AG09319 (cell line): ENCODE measurements at regions not wholly inside any gene's neighbourhood (a gene's known extent, or its start where the extent isn't known, plus 50 kb on each side); places are given as distances from the start of the nearest gene placed in this dataset.

Experiments
- DNase-seq: peaks from one replicate; pipeline ENCODE4 v3.0.0-alpha.2; 2010; ENCODE audit warnings: low read depth; ENCODE audit errors: extremely low read depth
- TF ChIP-seq, protein P1 (sequence below): IDR thresholded peaks from 2 replicates; pipeline ENCODE4 v1.5.1; 2011; ENCODE audit warnings: low read depth, mild to moderate bottlenecking, inconsistent platforms, low read length, moderate library complexity

GRCh38 chr14:84555493-84555892, 974.5 kb upstream of the FLRT2 start:
- no peak for DNase-seq
- TF ChIP-seq, protein P1, sequence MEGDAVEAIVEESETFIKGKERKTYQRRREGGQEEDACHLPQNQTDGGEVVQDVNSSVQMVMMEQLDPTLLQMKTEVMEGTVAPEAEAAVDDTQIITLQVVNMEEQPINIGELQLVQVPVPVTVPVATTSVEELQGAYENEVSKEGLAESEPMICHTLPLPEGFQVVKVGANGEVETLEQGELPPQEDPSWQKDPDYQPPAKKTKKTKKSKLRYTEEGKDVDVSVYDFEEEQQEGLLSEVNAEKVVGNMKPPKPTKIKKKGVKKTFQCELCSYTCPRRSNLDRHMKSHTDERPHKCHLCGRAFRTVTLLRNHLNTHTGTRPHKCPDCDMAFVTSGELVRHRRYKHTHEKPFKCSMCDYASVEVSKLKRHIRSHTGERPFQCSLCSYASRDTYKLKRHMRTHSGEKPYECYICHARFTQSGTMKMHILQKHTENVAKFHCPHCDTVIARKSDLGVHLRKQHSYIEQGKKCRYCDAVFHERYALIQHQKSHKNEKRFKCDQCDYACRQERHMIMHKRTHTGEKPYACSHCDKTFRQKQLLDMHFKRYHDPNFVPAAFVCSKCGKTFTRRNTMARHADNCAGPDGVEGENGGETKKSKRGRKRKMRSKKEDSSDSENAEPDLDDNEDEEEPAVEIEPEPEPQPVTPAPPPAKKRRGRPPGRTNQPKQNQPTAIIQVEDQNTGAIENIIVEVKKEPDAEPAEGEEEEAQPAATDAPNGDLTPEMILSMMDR = no peak

DNA sequence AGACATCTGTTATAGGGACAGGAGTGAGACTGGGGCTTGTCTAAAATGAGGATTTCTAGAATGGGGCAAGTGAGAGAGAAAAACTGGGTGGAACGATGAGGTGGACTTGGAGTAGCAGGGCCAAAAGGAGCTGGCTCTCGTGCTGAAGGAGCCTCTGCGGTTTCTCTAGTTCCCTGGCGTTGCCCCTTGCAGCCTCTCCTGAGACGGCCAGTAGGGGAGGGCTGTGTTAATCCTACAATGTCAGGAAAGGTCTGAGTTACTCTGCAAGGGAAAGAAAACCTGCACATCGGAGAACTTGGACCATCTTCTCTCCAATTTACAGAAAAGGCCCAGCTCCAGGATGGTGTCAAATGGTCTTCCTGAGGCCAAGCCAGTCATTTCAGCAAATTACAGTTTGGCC, 963.8 kb upstream of the FLRT2 start:
- TF ChIP-seq, protein P1 = no peak
- no peak for DNase-seq

DNA sequence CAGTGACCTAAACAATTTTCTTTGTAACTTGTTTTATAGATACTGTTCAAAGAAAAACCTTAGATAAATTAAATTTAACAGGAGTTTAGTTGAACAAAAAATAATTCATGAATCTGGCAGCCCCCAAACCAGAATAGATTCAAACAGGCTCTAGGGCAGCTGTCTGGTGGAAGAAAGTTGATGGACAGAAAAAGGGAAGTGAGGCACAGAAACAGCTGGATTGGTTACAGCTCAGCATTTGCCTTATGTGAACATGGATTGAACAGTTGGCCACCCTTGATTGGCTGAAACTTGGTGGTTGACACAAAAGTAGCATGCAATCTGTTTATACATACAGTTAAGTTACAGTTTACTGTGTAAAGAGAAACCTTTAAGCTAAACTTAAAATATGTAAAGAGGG, 954.3 kb upstream of the FLRT2 start:
- DNase-seq = no peak
- TF ChIP-seq, protein P1 = no peak

DNA sequence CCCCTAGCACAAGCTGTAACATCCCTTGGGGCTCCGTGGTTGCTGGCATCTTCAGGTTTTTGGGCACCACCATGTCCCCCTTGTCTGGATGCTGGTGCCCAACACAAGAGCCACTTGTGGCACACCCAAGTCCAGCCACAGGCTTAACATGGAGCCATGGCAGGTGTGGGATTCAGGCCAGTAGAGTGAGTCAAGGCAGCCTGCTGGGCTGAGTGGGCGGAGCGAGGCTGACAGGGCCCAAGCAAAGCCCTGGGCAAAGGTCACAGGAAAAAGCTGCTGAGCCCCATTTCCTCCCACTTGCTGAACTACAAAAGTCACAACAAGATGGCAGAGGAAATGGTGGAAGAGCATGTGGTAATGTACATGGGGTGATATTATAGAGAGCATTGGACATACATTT, 950.7 kb upstream of the FLRT2 start:
- TF ChIP-seq, protein P1 = no peak
- no peak for DNase-seq

DNA sequence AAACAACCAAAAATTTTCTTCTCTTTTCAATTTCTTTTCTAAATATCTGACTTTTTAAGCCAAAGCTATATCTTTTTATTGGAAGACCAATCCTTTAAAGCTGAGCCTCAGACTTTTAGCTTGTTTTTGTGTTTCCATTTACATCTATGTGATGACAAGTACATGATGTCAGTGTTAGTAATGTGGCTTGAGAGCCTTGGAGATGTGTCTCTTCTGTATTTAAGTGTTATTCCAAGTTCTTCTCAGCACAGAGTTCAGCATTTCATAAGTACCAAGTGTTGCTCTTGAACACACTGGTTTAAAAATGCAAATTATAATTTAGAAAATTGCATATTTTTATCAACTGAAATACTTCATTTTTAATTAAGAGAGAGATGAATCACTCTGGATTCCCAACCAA, 948.9 kb upstream of the FLRT2 start:
- TF ChIP-seq, protein P1 = no peak
- DNase-seq = no peak

- TF ChIP-seq, protein P1 = no peak
These were observed 945.4 kb upstream of the FLRT2 start for GRCh38 chr14:84584511-84584910.

DNA sequence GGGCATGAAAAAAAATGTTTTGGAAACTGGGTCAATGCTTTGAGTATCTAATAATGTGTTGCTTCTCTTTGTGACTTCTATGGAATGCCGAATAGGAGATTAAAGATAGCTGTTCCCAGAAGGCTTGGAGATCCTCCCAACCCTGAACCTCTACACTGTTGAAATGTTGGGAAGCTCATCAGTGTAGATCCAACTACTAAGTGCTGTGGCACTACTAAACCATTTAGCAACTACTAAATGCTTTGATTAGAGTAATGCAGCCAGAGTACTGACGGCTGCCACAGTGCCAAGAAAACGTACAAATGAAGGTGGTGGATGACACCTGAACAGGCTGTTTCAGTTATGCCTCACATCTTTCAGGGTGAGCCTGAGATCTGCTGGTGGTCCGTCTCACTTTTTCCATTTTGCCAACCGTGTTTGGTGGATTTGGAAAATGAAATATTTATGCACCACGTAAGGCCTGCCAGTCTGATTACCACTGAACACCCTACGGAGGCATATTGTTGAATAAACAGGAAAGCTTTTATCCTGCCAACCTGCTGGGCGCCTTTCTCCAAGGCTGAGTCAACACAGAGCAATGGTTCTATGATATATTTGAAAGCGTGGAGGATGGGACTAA, 938.0 kb upstream of the FLRT2 start:
- DNase-seq = no peak
- TF ChIP-seq, protein P1 = no peak

More at GRCh38 chr14:84584511-84584910, 945.4 kb upstream of the FLRT2 start:
- no peak for DNase-seq
